ENCODE measurements at regions not wholly inside any gene's neighbourhood (a gene's known extent, or its start where the extent isn't known, plus 50 kb on each side); places are given as distances from the start of the nearest gene placed in this dataset.

GRCh38 chr13:105343134-105343806, 1192.2 kb downstream of the EFNB2 start:
- TF ChIP-seq CTCF (IDR thresholded peaks at IDR 0.05) (no peak), POLR2A (IDR thresholded peaks at IDR 0.05; ENCODE audit: low read depth) (no peak)

All from esophagus muscularis mucosa (tissue), 3 donors.